NT2/D1 (cell line): ENCODE measurements at regions not wholly inside any gene's neighbourhood (a gene's known extent, or its start where the extent isn't known, plus 50 kb on each side); places are given as distances from the start of the nearest gene placed in this dataset.

Experiments used
- SUZ12 ChIP-seq: IDR thresholded peaks from 2 replicates; pipeline ENCODE4 v1.6.1; 2011; ENCODE audit not compliant: insufficient read length, insufficient read depth; ENCODE audit errors: extremely low read depth
- YY1 ChIP-seq: IDR thresholded peaks from 2 replicates; pipeline ENCODE4 v1.6.1; 2011; ENCODE audit not compliant: insufficient read length, insufficient read depth
- ZNF274 ChIP-seq: IDR thresholded peaks from 2 replicates; pipeline ENCODE4 v1.6.1; 2011; ENCODE audit warnings: mild to moderate bottlenecking, low read depth, low read length

- no peak for TF ChIP-seq ZNF274
- no peak for TF ChIP-seq SUZ12
- TF ChIP-seq YY1: no peak
Observed at GRCh38 chr13:109275852-109276251, 510.5 kb downstream of the IRS2 start.
